Nephron progenitor cell (in vitro differentiated cells): ENCODE measurements at regions not wholly inside any gene's neighbourhood (a gene's known extent, or its start where the extent isn't known, plus 50 kb on each side); places are given as distances from the start of the nearest gene placed in this dataset.

ENCODE experiments used
- DNase-seq: peaks from one replicate; pipeline ENCODE4 v3.0.0; 2021
- H3K27ac Mint-ChIP-seq: 2 replicates; pipeline ENCODE4 v1.8.0; 2021; ENCODE audit warnings: mild to moderate bottlenecking, moderate library complexity, mixed read lengths
- H3K27me3 Mint-ChIP-seq: 2 replicates; pipeline ENCODE4 v1.8.0; 2021; ENCODE audit warnings: mild to moderate bottlenecking, low read depth, mixed read lengths; ENCODE audit not compliant: poor library complexity
- H3K36me3 Mint-ChIP-seq: 2 replicates; pipeline ENCODE4 v1.8.0; 2021; ENCODE audit warnings: low read depth, mixed read lengths
- H3K4me1 Mint-ChIP-seq: 2 replicates; pipeline ENCODE4 v1.8.0; 2021; ENCODE audit warnings: mixed read lengths
- H3K4me3 Mint-ChIP-seq: 2 replicates; pipeline ENCODE4 v1.8.0; 2021; ENCODE audit warnings: mild to moderate bottlenecking, moderate library complexity, mixed read lengths
- H3K9me3 Mint-ChIP-seq: 2 replicates; pipeline ENCODE4 v1.8.0; 2021; ENCODE audit warnings: mild to moderate bottlenecking, moderate library complexity, mixed read lengths
- TF ChIP-seq, protein P1 (sequence below): fragments of 200-600 bp; sonication (generic); IDR thresholded peaks from 2 replicates; pipeline ENCODE4 v1.5.0; 2021; ENCODE audit warnings: antibody characterized with exemption

DNA sequence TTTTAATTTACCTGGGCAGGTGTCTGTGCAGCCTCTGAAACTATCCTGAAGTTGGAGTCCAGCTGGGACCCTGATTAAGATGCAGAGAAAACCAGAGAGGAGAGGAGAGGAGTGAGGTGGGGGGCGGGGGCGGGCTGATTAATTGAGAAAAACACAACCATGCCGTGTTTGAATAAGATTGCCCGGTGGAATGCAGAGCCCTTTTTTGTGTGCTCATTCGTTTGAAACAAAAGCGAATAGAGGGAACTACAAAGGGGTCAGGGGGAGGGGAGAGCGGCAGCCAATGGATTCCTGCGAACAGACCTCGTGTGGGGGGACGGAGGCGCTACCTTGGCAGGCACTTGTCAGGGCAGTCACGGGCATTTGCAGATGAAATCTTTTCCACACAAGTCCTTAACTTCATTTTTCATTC, 355.8 kb downstream of the SOX9 start:
- Mint-ChIP-seq H3K9me3 (peaks cover 13% of the 10 kb centered on the region), H3K36me3 (no peaks in the 10 kb centered on the region), H3K27ac (no peak overlapping the region), H3K4me1 (peaks cover 47% of the 10 kb centered on the region), H3K4me3 (peak overlapping the region; percentile 53), H3K27me3 (peaks cover 46% of the 10 kb centered on the region)
- TF ChIP-seq, protein P1, sequence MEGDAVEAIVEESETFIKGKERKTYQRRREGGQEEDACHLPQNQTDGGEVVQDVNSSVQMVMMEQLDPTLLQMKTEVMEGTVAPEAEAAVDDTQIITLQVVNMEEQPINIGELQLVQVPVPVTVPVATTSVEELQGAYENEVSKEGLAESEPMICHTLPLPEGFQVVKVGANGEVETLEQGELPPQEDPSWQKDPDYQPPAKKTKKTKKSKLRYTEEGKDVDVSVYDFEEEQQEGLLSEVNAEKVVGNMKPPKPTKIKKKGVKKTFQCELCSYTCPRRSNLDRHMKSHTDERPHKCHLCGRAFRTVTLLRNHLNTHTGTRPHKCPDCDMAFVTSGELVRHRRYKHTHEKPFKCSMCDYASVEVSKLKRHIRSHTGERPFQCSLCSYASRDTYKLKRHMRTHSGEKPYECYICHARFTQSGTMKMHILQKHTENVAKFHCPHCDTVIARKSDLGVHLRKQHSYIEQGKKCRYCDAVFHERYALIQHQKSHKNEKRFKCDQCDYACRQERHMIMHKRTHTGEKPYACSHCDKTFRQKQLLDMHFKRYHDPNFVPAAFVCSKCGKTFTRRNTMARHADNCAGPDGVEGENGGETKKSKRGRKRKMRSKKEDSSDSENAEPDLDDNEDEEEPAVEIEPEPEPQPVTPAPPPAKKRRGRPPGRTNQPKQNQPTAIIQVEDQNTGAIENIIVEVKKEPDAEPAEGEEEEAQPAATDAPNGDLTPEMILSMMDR: no peak
- peak; percentile 28 for DNase-seq

DNA sequence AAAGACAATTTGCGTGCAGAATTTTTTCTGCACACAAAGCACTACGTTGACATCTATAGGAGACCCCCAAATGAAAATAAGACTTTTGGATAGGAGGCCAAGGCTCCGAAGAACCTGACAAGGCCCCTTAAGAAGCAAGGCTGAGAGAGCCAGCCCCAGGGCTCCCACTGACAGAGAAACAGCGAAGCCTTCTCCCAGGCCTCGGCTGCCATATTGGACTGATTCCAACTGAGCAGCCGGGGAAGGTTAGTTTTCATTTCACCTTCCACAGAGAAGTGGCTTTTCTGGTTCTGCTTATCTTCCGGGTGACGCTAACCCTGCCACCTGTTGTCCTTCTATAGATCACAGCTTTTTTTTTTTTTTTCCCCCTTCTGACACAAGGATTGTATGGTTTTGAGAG, 356.7 kb downstream of the SOX9 start:
- Mint-ChIP-seq H3K27me3 (peaks cover 48% of the 10 kb centered on the region), H3K27ac (no peak overlapping the region), H3K4me1 (peaks cover 38% of the 10 kb centered on the region), H3K36me3 (no peaks in the 10 kb centered on the region), H3K4me3 (peak overlapping the region; percentile 31), H3K9me3 (peaks cover 20% of the 10 kb centered on the region)
- DNase-seq: no peak
- TF ChIP-seq, protein P1: no peak

DNA sequence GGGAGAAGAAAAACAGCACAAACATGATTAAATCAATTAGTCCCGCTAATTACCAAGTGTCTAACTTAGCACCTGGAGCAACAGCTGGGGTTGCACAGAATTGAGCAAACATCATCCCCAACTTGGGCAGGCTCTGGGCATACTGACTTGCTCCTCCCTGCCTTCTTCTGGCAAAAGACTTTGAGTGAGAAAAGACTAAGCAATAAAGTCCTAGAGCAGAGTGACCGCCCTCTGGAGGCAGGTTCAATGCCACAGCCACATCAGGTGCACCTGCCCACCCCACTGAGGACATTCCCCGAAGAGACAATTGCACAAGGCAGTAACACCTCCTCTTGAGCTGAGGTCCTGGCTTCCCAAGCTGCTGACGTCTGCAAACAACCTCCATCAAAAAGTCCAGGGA, 358.3 kb downstream of the SOX9 start:
- no peaks in the 10 kb centered on the region for H3K36me3 Mint-ChIP-seq
- no peak for DNase-seq
- H3K9me3 Mint-ChIP-seq: peaks cover 34% of the 10 kb centered on the region
- TF ChIP-seq, protein P1: no peak
- no peak overlapping the region for H3K4me3 Mint-ChIP-seq
- H3K4me1 Mint-ChIP-seq: peaks cover 31% of the 10 kb centered on the region
- H3K27me3 Mint-ChIP-seq: peaks cover 44% of the 10 kb centered on the region
- H3K27ac Mint-ChIP-seq: no peak overlapping the region

DNA sequence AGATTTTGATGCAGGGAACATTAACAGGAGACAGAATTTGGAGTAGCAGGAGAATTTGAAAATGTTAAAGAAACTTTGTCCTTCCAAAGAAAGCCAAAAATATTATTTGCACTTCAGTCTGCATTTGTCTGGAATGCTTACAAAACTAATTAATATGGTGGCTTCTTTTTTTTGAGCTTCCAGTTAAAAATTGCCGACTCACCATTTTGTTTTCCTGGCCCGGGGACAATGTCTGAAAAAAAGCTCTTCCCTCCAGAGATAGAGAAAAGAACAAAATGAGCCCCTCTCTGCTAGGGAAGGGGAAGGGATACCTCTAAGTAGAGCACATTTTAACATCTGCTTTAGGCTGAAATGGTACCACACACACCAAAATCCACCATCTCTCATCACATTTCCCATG, 360.8 kb downstream of the SOX9 start:
- Mint-ChIP-seq H3K36me3 (no peaks in the 10 kb centered on the region), H3K27me3 (peaks cover 41% of the 10 kb centered on the region), H3K9me3 (peaks cover 33% of the 10 kb centered on the region)

DNA sequence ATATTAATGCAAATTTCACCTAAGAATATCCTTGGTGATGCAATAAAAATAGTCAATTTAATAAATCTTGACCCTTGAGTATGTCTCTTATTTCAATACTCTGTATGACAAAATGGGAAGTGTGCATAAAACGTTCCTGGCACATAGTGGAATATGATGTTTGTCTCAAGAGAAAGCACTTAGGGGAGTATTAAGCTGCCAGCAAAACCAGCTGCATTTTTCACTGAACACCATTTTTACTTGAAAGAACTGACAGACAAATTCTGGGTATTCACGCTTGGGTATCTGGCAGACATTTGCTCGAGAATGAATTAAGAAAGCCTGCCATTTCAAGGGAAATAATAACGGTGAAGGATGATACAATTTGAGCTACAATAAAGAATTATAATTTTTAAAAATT, 364.8 kb downstream of the SOX9 start:
- peaks cover 43% of the 10 kb centered on the region for H3K9me3 Mint-ChIP-seq
- no peak for DNase-seq
- no peak overlapping the region for H3K27ac Mint-ChIP-seq

More for the DNA sequence above, 360.8 kb downstream of the SOX9 start:
- no peak for DNase-seq
- TF ChIP-seq, protein P1: no peak
- no peak overlapping the region for H3K4me3 Mint-ChIP-seq
- H3K4me1 Mint-ChIP-seq: peaks cover 9% of the 10 kb centered on the region
- H3K27ac Mint-ChIP-seq: no peak overlapping the region

DNA sequence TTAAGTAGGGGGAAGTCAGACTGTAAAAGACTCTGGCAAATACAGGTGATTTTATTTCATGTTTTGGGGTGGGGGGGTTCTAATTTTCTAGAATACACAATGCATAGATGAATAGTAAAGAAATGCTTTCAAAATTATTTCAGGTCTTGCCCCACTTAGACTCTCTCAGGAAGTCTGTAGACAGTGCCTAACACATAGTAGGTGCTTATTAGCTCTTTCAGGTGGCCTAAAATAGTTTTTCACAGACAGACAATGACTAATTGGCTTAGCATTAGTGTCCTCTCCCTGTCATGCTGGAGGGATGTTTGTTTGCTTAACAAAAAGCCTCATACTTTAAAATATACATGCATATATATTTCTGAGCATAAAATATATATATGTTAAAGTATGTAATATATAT, 366.0 kb downstream of the SOX9 start:
- DNase-seq: no peak
- Mint-ChIP-seq H3K4me1 (no peaks in the 10 kb centered on the region), H3K4me3 (no peak overlapping the region), H3K27me3 (peaks cover 32% of the 10 kb centered on the region), H3K27ac (no peak overlapping the region), H3K36me3 (no peaks in the 10 kb centered on the region), H3K9me3 (peaks cover 37% of the 10 kb centered on the region)
- TF ChIP-seq, protein P1: no peak

More for the DNA sequence above, 364.8 kb downstream of the SOX9 start:
- H3K4me3 Mint-ChIP-seq: no peak overlapping the region
- peaks cover 28% of the 10 kb centered on the region for H3K27me3 Mint-ChIP-seq
- no peaks in the 10 kb centered on the region for H3K36me3 Mint-ChIP-seq
- TF ChIP-seq, protein P1: no peak
- no peaks in the 10 kb centered on the region for H3K4me1 Mint-ChIP-seq
